ENCODE measurements at regions not wholly inside any gene's neighbourhood (a gene's known extent, or its start where the extent isn't known, plus 50 kb on each side); places are given as distances from the start of the nearest gene placed in this dataset.

- TF ChIP-seq CTCF (IDR thresholded peaks at IDR 0.05; ENCODE audit: extremely low read depth in 1 of 2, insufficient read depth in 1 of 2, low read depth in 1 of 2, low read length in 2 of 2) = no peak
- no peak for TF ChIP-seq JUN (IDR thresholded peaks at IDR 0.05; ENCODE audit: borderline replicate concordance, insufficient read depth, insufficient read length, low read depth)
- no peak for TF ChIP-seq POLR2A (IDR thresholded peaks at IDR 0.05; ENCODE audit: low read depth, low read length)
- TF ChIP-seq POLR2AphosphoS5 (IDR thresholded peaks at IDR 0.05; ENCODE audit: insufficient read depth, low read depth, low read length) = no peak
- no peak for TF ChIP-seq EZH2 (IDR thresholded peaks at IDR 0.05; ENCODE audit: borderline replicate concordance, low read depth, low read length, severe bottlenecking)
- no peak for TF ChIP-seq FOS (IDR thresholded peaks at IDR 0.05; ENCODE audit: borderline replicate concordance, insufficient read depth, low read length)
- no peak for TF ChIP-seq MAX (IDR thresholded peaks at IDR 0.05; ENCODE audit: insufficient read depth, insufficient read length)
Measured at GRCh38 chr18:38174173-38174572, 608.6 kb upstream of the CELF4 start.

All from endothelial cell of umbilical vein (primary cell).